NCI-H1694 treated with DMSO at 0.1 percent for 48 hours (cell line): ENCODE measurements at regions not wholly inside any gene's neighbourhood (a gene's known extent, or its start where the extent isn't known, plus 50 kb on each side); places are given as distances from the start of the nearest gene placed in this dataset.

Experiments
- DNase-seq: peaks from one replicate; lab custom pipeline; 2025; lab: John Stamatoyannopoulos, UW

- DNase-seq, result no peak
These were observed 216.8 kb upstream of the RPL38 start for GRCh38 chr17:73986641-73987177.

GRCh38 chr17:73987395-73987794, 216.1 kb upstream of the RPL38 start:
- DNase-seq, result no peak

GRCh38 chr17:73987845-73988509, 215.5 kb upstream of the RPL38 start:
- DNase-seq, result no peak

- no peak for DNase-seq
These were observed 213.8 kb upstream of the RPL38 start for GRCh38 chr17:73989671-73990070.

- DNase-seq, result no peak
These were observed 213.2 kb upstream of the RPL38 start for GRCh38 chr17:73990290-73990689.

- DNase-seq, result no peak
These were observed 212.2 kb upstream of the RPL38 start for GRCh38 chr17:73991260-73991659.

GRCh38 chr17:73994946-73995345, 208.5 kb upstream of the RPL38 start:
- DNase-seq, result no peak

GRCh38 chr17:73997059-73997458, 206.4 kb upstream of the RPL38 start:
- no peak for DNase-seq

- DNase-seq, result no peak
These were observed 205.2 kb upstream of the RPL38 start for GRCh38 chr17:73998249-73998648.

- peak; percentile 55 for DNase-seq
These were observed 204.5 kb upstream of the RPL38 start for GRCh38 chr17:73998653-73999645.

GRCh38 chr17:74001145-74001544, 202.3 kb upstream of the RPL38 start:
- no peak for DNase-seq

GRCh38 chr17:74002241-74002640, 201.2 kb upstream of the RPL38 start:
- no peak for DNase-seq

- DNase-seq, result no peak
These were observed 199.4 kb upstream of the RPL38 start for GRCh38 chr17:74004056-74004455.

GRCh38 chr17:74005790-74006189, 197.7 kb upstream of the RPL38 start:
- no peak for DNase-seq

GRCh38 chr17:74006371-74006770, 197.1 kb upstream of the RPL38 start:
- DNase-seq, result peak; percentile 14

- peak; percentile 19 for DNase-seq
These were observed 195.3 kb upstream of the RPL38 start for GRCh38 chr17:74008196-74008595.

GRCh38 chr17:74009056-74009625, 194.3 kb upstream of the RPL38 start:
- no peak for DNase-seq

- DNase-seq, result no peak
These were observed 192.6 kb upstream of the RPL38 start for GRCh38 chr17:74010903-74011302.

GRCh38 chr17:74011966-74012365, 191.5 kb upstream of the RPL38 start:
- DNase-seq, result peak; percentile 96

GRCh38 chr17:74012465-74012864, 191.0 kb upstream of the RPL38 start:
- peak; percentile 72 for DNase-seq

GRCh38 chr17:74015316-74015715, 188.2 kb upstream of the RPL38 start:
- no peak for DNase-seq

- DNase-seq, result peak; percentile 97
These were observed 187.5 kb upstream of the RPL38 start for GRCh38 chr17:74015990-74016389.

GRCh38 chr17:74016461-74016860, 187.0 kb upstream of the RPL38 start:
- DNase-seq, result peak; percentile 41
